ENCODE measurements at regions not wholly inside any gene's neighbourhood (a gene's known extent, or its start where the extent isn't known, plus 50 kb on each side); places are given as distances from the start of the nearest gene placed in this dataset.

DNA sequence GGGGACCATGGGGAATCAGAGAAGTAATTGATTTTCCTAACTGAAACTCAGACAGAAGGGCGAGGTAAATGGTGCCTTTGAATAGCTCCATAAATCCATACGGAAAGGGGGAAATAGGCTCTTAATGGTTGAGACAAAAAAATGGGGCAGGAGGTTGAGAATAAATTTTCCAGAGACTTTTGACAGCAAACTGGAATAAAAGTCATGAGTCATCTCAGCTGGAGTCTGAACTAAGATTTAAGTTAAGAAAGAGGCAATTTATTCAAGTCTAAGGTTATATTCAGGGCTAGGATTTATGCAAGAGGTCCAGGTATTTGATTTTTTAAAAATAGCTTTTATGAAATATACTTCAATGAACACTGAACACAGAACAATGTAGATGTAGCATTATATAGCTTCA lies 238.7 kb upstream of the RORA start:
- TF ChIP-seq, protein P1, sequence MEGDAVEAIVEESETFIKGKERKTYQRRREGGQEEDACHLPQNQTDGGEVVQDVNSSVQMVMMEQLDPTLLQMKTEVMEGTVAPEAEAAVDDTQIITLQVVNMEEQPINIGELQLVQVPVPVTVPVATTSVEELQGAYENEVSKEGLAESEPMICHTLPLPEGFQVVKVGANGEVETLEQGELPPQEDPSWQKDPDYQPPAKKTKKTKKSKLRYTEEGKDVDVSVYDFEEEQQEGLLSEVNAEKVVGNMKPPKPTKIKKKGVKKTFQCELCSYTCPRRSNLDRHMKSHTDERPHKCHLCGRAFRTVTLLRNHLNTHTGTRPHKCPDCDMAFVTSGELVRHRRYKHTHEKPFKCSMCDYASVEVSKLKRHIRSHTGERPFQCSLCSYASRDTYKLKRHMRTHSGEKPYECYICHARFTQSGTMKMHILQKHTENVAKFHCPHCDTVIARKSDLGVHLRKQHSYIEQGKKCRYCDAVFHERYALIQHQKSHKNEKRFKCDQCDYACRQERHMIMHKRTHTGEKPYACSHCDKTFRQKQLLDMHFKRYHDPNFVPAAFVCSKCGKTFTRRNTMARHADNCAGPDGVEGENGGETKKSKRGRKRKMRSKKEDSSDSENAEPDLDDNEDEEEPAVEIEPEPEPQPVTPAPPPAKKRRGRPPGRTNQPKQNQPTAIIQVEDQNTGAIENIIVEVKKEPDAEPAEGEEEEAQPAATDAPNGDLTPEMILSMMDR (IDR thresholded peaks at IDR 0.05), result no peak
- no peak for TF ChIP-seq POLR2A (IDR thresholded peaks at IDR 0.05)

Data from body of pancreas (tissue), 4 donors.